ENCODE measurements at regions not wholly inside any gene's neighbourhood (a gene's known extent, or its start where the extent isn't known, plus 50 kb on each side); places are given as distances from the start of the nearest gene placed in this dataset.

DNA sequence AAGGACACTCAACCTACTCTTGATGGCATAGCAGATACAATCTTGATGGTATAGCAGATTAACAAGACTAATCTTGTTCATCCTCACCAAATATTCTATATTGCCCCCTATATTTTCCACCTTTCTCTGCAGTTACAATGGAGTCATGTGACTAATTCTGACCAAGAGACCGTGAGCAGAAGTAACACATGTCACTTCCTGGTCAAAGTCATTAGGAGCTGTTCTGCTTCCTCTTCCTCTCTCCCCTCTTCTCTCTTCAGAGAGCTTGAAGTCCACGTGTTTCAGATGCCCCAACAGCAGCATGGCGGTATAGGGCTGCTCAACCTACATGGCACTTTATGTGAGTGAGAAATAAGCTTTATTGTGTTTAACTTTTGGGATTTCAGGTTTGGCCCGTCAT, 55.3 kb upstream of the ERCC4 start:
- TF ChIP-seq, protein P1, sequence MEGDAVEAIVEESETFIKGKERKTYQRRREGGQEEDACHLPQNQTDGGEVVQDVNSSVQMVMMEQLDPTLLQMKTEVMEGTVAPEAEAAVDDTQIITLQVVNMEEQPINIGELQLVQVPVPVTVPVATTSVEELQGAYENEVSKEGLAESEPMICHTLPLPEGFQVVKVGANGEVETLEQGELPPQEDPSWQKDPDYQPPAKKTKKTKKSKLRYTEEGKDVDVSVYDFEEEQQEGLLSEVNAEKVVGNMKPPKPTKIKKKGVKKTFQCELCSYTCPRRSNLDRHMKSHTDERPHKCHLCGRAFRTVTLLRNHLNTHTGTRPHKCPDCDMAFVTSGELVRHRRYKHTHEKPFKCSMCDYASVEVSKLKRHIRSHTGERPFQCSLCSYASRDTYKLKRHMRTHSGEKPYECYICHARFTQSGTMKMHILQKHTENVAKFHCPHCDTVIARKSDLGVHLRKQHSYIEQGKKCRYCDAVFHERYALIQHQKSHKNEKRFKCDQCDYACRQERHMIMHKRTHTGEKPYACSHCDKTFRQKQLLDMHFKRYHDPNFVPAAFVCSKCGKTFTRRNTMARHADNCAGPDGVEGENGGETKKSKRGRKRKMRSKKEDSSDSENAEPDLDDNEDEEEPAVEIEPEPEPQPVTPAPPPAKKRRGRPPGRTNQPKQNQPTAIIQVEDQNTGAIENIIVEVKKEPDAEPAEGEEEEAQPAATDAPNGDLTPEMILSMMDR (IDR thresholded peaks at IDR 0.05 in 2 of 3, conservative IDR thresholded peaks at IDR 0.05 in 1 of 3; ENCODE audit: control insufficient read depth in 2 of 3, extremely low read depth in 1 of 3, insufficient read depth in 1 of 3, low read depth in 3 of 3, low read length in 3 of 3), result no peak
- no peak for TF ChIP-seq NFXL1 (IDR thresholded peaks at IDR 0.05; ENCODE audit: borderline replicate concordance)
- no peak for TF ChIP-seq IKZF1 (conservative IDR thresholded peaks at IDR 0.05)
- TF ChIP-seq, protein P2, sequence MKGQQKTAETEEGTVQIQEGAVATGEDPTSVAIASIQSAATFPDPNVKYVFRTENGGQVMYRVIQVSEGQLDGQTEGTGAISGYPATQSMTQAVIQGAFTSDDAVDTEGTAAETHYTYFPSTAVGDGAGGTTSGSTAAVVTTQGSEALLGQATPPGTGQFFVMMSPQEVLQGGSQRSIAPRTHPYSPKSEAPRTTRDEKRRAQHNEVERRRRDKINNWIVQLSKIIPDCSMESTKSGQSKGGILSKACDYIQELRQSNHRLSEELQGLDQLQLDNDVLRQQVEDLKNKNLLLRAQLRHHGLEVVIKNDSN (IDR thresholded peaks at IDR 0.05; ENCODE audit: borderline replicate concordance, extremely low read length, insufficient read depth, low read depth, low read length), result no peak
